GM12865 (cell line): ENCODE measurements at regions not wholly inside any gene's neighbourhood (a gene's known extent, or its start where the extent isn't known, plus 50 kb on each side); places are given as distances from the start of the nearest gene placed in this dataset.
A peak's percentile ranks its signal among the peaks of the same experiment; 100 is the strongest.
"Not testable (repeated sequence)": the region's sequence is repeated elsewhere in the genome, so short reads cannot be mapped to it uniquely, and the experiment has no call there.

Experiments used
- DNase-seq: peaks from one replicate; pipeline ENCODE4 v3.0.0; 2010; ENCODE audit warnings: low read depth
- H3K4me3 ChIP-seq: 2 replicates; pipeline ENCODE4 v1.5.1; 2011; ENCODE audit warnings: mild to moderate bottlenecking, low read depth, low read length, control low read depth
- TF ChIP-seq, protein P1 (sequence below): IDR thresholded peaks from 2 replicates; pipeline ENCODE4 v1.5.1; 2011; ENCODE audit warnings: low read length, control low read depth, low read depth, inconsistent platforms; ENCODE audit not compliant: insufficient read depth; ENCODE audit errors: missing control alignments

DNA sequence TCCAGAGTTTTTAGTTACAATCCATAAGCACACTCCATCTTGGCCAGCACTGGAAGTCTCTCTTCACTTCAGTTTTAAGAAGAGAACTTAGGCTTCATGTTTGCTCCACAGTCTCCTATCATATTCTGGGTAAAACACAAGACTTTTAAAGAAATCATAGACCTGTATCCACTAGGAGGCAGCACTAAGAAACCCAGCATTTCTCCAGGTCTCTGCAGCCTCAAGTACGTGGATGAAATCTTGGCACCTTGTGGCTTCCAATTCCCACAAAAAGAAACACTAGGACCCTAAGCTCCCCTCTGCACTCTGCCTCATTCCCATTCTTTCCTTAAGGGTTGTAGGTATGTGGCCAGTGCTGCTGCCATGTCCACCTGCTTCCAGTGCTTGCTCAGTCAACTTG, 367.3 kb upstream of the CASK start:
- no peak overlapping the region for H3K4me3 ChIP-seq
- TF ChIP-seq, protein P1, sequence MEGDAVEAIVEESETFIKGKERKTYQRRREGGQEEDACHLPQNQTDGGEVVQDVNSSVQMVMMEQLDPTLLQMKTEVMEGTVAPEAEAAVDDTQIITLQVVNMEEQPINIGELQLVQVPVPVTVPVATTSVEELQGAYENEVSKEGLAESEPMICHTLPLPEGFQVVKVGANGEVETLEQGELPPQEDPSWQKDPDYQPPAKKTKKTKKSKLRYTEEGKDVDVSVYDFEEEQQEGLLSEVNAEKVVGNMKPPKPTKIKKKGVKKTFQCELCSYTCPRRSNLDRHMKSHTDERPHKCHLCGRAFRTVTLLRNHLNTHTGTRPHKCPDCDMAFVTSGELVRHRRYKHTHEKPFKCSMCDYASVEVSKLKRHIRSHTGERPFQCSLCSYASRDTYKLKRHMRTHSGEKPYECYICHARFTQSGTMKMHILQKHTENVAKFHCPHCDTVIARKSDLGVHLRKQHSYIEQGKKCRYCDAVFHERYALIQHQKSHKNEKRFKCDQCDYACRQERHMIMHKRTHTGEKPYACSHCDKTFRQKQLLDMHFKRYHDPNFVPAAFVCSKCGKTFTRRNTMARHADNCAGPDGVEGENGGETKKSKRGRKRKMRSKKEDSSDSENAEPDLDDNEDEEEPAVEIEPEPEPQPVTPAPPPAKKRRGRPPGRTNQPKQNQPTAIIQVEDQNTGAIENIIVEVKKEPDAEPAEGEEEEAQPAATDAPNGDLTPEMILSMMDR, result peak; percentile 19
- DNase-seq, result peak; percentile 9

DNA sequence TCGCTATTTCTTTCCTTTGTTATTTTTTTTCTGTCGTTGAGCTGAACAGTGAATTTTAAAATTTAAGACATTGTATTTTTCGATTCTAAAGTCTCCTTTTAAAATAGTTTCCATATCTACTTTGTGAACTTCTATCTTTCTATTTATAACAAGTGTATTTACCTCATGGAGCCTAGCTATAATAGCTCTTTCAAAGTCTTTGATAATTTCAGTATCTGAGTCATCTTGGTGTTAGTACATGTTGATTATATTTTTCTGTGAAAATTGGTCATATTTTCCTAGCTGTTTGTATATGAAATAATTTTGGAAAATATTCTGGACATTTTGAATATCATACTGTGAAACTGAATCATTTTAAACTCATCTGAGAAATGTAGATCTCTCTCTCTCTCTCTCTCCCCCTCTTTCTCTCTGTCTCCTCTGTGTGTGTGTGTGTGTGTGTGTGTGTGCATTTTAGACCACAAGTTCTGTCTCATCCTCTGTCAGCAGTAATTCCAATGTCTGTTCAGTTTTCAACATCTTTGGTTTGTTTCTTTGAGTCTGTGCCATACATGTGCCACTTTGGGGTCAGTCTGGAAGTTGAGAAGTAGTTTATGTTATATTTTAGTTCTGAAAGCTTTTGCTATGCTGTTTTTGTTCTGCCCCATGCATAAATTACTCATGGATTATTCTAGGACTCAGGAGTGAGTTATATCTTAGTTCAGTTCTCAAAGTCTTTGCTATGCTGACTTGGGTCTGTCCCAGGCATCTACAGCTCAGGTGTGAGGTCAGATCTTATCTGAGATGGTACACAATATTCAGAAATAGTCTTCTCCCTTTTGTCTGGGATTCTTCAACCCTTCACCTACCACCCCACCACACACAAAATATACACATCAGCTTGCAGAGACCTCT, 366.4 kb upstream of the CASK start:
- DNase-seq, result no peak
- H3K4me3 ChIP-seq, result no peak overlapping the region

DNA sequence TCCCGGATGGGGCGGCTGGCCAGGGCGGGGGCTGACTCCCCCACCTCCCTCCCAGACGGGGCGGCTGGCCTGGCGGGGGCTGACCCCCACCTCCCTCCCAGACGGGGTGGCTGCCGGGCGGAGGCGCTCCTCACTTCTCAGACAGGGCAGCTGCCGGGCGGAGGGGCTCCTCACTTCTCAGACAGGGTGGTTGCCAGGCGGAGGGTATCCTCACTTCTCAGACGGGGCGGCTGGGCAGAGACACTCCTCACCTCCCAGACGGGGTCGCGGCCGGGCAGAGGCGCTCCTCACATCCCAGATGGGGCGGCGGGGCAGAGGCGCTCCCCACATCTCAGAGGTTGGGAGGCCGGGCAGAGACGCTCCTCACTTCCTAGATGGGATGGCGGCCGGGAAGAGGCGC, 362.3 kb upstream of the CASK start:
- not testable (repeated sequence) for H3K4me3 ChIP-seq, DNase-seq

More for the DNA sequence above, 366.4 kb upstream of the CASK start:
- TF ChIP-seq, protein P1, result no peak

DNA sequence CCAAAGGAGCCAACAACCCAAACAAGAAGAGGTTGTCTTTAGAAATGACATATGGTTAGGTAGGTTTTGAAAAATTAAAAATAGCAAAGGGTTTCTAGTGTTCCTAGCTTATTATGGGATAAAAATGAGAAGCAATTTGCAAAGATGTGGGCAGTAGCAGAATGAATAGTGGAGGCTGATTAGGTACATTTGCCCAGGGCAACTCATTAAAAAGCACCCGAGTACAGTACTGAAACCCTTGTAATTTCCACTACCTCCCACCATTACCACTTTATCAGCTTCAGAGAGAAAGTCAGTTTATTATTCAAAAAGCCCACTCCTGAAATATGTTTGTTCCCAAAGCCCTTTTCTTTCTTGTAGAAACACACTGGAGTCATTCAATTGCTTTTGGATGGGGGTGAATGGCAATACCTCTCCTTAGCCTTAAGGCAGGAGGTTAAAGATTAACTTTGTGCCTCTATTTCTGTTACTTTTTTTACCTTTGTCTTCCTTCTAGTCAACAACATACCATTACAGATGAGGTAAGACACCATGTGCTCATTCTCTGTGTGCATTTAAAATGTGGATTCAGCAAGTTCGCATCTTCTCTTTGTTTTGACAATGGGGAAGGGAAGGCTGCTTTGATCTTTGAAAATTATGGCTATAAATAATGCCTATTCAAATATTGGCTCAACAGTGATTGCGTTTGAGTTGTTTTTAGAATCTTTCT, 353.8 kb upstream of the CASK start:
- TF ChIP-seq, protein P1, result no peak
- DNase-seq, result no peak
- no peak overlapping the region for H3K4me3 ChIP-seq

DNA sequence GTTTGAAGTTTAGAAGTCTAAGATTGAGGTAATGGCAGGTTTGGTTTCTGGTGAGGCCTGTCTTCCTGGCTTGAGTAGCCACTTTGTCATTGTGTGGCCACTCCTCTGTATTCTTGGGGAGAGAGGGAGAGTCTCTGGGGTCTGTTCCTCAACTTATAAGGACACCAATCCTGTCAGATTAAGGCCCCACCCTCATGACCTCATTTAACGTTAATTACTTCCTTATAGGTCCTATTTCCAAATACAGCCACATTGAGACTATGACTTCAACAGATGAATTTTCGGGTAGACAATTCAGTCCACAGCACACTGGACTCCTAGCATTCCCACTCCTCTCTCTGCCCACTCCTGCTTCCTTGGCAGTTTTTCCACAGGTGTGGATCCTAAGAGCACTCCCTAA, 350.8 kb upstream of the CASK start:
- no peak for DNase-seq
- no peak overlapping the region for H3K4me3 ChIP-seq
- TF ChIP-seq, protein P1, result no peak

DNA sequence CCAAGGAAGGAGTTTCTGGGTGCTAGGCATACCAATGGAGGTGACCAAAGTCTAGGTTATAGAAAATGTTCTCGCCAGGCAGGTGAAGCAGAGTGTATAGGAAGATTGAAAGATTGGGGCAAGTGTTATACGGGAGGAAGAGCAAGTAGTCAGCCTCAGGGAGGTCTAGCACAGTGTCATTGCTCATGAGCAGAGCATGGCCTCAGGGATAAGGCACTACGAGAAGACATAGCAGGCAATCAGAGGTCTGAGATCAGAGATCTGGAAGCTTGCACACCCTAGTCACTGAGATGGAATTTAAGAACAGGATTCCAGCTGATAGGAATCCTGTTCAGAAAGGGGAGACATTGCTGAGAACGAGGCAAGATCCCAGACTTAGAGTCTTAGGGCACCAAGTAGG, 350.0 kb upstream of the CASK start:
- TF ChIP-seq, protein P1, result no peak
- no peak overlapping the region for H3K4me3 ChIP-seq

DNA sequence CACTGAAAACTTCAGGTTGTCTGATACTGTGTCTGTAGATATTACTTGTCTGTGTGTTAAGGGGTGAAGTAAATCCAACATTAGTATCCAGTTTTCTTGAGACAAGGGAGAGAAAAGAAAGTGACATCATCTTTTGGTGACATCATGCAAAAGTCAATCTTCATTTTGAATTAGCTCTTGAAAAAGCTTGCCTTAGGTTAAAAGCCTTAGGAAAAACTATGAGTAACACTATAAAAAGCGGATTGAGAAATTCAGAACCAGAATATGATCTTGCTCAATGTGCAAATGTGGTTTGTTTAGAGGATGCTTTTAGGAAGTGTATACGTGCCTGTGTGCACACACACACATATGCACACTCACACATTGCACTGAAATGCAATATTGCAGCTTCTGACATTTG, 345.8 kb upstream of the CASK start:
- no peak for DNase-seq
- TF ChIP-seq, protein P1, result no peak

More for the DNA sequence above, 350.0 kb upstream of the CASK start:
- DNase-seq, result no peak

More for the DNA sequence above, 345.8 kb upstream of the CASK start:
- H3K4me3 ChIP-seq, result no peak overlapping the region
